A673 (cell line): ENCODE measurements at regions not wholly inside any gene's neighbourhood (a gene's known extent, or its start where the extent isn't known, plus 50 kb on each side); places are given as distances from the start of the nearest gene placed in this dataset.

ENCODE experiments used
- EZH2 ChIP-seq: fragments of 200-600 bp; sonication (generic); IDR thresholded peaks from 2 replicates; pipeline ENCODE4 v1.6.1; 2017; ENCODE audit warnings: borderline replicate concordance, low read depth, mild to moderate bottlenecking, mixed read lengths, antibody characterized with exemption, low read length; ENCODE audit not compliant: poor library complexity, severe bottlenecking
- TF ChIP-seq, protein P1 (sequence below): fragments of 300-800, 200-600 bp; sonication (generic); conservative IDR thresholded peaks from 2 replicates; pipeline ENCODE4 v1.5.1; 2017; ENCODE audit warnings: low read depth, mild to moderate bottlenecking, antibody characterized with exemption, low read length, moderate library complexity, mixed read lengths

DNA sequence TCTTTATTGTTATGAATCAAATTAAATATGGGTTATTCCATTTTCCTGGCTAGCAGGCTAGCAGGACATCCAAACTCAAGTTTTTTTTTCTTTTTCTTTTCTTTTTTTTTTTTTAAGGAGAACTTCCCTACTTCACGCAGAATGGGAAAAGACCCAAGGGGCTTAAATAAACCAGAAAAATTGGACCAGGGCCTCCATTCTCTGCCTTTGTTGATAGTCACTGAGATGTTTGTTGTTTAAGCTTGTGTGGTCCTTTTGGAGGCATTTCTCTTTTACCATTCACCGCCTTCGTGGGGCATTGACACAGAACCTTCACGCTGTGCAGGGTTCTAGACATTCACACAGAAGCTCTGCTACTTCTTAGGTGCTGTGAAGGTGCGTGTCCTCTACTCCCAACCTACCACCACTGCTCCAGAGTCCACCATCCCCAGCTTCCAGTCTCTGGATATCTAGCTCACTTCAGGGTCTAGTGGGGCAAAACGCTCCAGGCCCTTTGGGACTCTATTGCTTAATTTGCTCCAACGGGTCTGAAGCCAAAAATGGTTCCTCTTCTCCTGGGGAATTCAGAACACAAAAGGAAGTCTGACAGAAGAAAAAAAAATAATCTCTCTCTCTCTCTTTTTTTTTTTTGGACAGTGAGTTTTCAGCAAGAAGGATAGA lies 301.3 kb downstream of the AEBP2 start:
- TF ChIP-seq, protein P1, sequence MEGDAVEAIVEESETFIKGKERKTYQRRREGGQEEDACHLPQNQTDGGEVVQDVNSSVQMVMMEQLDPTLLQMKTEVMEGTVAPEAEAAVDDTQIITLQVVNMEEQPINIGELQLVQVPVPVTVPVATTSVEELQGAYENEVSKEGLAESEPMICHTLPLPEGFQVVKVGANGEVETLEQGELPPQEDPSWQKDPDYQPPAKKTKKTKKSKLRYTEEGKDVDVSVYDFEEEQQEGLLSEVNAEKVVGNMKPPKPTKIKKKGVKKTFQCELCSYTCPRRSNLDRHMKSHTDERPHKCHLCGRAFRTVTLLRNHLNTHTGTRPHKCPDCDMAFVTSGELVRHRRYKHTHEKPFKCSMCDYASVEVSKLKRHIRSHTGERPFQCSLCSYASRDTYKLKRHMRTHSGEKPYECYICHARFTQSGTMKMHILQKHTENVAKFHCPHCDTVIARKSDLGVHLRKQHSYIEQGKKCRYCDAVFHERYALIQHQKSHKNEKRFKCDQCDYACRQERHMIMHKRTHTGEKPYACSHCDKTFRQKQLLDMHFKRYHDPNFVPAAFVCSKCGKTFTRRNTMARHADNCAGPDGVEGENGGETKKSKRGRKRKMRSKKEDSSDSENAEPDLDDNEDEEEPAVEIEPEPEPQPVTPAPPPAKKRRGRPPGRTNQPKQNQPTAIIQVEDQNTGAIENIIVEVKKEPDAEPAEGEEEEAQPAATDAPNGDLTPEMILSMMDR: no peak
- no peak for TF ChIP-seq EZH2
